Uterus (tissue), 2 donors: ENCODE measurements at regions not wholly inside any gene's neighbourhood (a gene's known extent, or its start where the extent isn't known, plus 50 kb on each side); places are given as distances from the start of the nearest gene placed in this dataset.

Source experiments
- POLR2A ChIP-seq, 2 donors: fragments of 450-650 bp; IDR thresholded peaks; one replicate each; pipeline ENCODE4 v1.6.1; 2016; ENCODE audit warnings: antibody characterized with exemption in 2 of 2, mild to moderate bottlenecking in 1 of 2, moderate library complexity in 1 of 2
- TF ChIP-seq, protein P1 (sequence below), 4 experiments: fragments of 200-600 bp in 2 of 4; fragments of 450-650 bp in 2 of 4; sonication (generic) in 2 of 4; IDR thresholded peaks; one replicate each; pipeline ENCODE4 v1.5.1; 2016 to 2019; ENCODE audit warnings: antibody characterized with exemption in 4 of 4, mild to moderate bottlenecking in 2 of 4, moderate library complexity in 1 of 4

GRCh38 chr4:15374656-15375055, 53.2 kb upstream of the C1QTNF7 start:
- TF ChIP-seq, protein P1, sequence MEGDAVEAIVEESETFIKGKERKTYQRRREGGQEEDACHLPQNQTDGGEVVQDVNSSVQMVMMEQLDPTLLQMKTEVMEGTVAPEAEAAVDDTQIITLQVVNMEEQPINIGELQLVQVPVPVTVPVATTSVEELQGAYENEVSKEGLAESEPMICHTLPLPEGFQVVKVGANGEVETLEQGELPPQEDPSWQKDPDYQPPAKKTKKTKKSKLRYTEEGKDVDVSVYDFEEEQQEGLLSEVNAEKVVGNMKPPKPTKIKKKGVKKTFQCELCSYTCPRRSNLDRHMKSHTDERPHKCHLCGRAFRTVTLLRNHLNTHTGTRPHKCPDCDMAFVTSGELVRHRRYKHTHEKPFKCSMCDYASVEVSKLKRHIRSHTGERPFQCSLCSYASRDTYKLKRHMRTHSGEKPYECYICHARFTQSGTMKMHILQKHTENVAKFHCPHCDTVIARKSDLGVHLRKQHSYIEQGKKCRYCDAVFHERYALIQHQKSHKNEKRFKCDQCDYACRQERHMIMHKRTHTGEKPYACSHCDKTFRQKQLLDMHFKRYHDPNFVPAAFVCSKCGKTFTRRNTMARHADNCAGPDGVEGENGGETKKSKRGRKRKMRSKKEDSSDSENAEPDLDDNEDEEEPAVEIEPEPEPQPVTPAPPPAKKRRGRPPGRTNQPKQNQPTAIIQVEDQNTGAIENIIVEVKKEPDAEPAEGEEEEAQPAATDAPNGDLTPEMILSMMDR (IDR thresholded peaks at IDR 0.05), result no peak
- no peak for TF ChIP-seq POLR2A (IDR thresholded peaks at IDR 0.05)
